ENCODE measurements at regions not wholly inside any gene's neighbourhood (a gene's known extent, or its start where the extent isn't known, plus 50 kb on each side); places are given as distances from the start of the nearest gene placed in this dataset.

GRCh38 chr15:37223089-37223488 is 122.7 kb upstream of the MEIS2 start:
- H3K36me3 Mint-ChIP-seq (ENCODE audit: low read depth): no peaks in the 10 kb centered on the region
- H3K9me3 Mint-ChIP-seq: no peaks in the 10 kb centered on the region
- no peak for DNase-seq
- no peaks in the 10 kb centered on the region for H3K27me3 Mint-ChIP-seq
- H3K27ac Mint-ChIP-seq: no peak overlapping the region
- H3K4me3 Mint-ChIP-seq: no peak overlapping the region
- intact Hi-C loops (cut with micrococcal nuclease): no loop called here
- no peaks in the 10 kb centered on the region for H3K4me1 Mint-ChIP-seq

GRCh38 chr15:37229855-37230619 is 129.7 kb upstream of the MEIS2 start:
- Mint-ChIP-seq H3K27ac (no peak overlapping the region), H3K36me3 (ENCODE audit: low read depth) (no peaks in the 10 kb centered on the region), H3K9me3 (peaks cover 4% of the 10 kb centered on the region), H3K4me1 (no peaks in the 10 kb centered on the region), H3K4me3 (no peak overlapping the region), H3K27me3 (no peaks in the 10 kb centered on the region)
- no peak for DNase-seq
- intact Hi-C loops (cut with micrococcal nuclease): no loop called here

- Mint-ChIP-seq H3K9me3 (no peaks in the 10 kb centered on the region), H3K4me3 (no peak overlapping the region)
- intact Hi-C loops (cut with micrococcal nuclease): no loop called here
These were observed 145.0 kb upstream of the MEIS2 start for GRCh38 chr15:37245358-37245757.

GRCh38 chr15:37246065-37246464 is 145.7 kb upstream of the MEIS2 start:
- Mint-ChIP-seq H3K27me3 (no peaks in the 10 kb centered on the region), H3K36me3 (ENCODE audit: low read depth) (no peaks in the 10 kb centered on the region), H3K4me3 (no peak overlapping the region), H3K9me3 (no peaks in the 10 kb centered on the region), H3K27ac (no peak overlapping the region), H3K4me1 (no peaks in the 10 kb centered on the region)
- intact Hi-C loops (cut with micrococcal nuclease): no loop called here
- no peak for DNase-seq

More at GRCh38 chr15:37245358-37245757, 145.0 kb upstream of the MEIS2 start:
- no peak overlapping the region for H3K27ac Mint-ChIP-seq
- no peak for DNase-seq
- no peaks in the 10 kb centered on the region for H3K4me1 Mint-ChIP-seq
- no peaks in the 10 kb centered on the region for H3K27me3 Mint-ChIP-seq
- no peaks in the 10 kb centered on the region for H3K36me3 Mint-ChIP-seq (ENCODE audit: low read depth)

DNA sequence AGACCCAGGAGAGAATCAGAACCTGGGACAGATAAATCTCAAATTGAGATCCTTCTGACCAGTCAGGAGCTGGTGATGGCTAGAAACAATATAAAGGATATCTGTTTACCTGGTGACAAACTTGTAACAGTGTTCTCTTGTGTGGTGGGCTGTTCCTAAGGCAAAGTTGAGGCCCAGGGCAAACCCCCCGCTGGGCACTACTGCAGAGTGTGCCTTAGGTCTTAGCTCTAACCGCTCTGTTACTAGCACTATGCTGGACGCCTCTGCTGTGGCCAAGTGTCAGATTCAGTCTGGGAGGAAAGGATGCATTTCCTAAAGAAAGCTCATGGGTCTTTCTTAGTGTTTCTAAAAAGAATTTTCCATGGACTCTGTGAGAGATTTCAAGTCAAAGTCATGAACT is 146.5 kb upstream of the MEIS2 start:
- Mint-ChIP-seq H3K9me3 (no peaks in the 10 kb centered on the region), H3K4me1 (no peaks in the 10 kb centered on the region), H3K4me3 (no peak overlapping the region), H3K27me3 (no peaks in the 10 kb centered on the region), H3K36me3 (ENCODE audit: low read depth) (no peaks in the 10 kb centered on the region), H3K27ac (no peak overlapping the region)
- intact Hi-C loops (cut with micrococcal nuclease): no loop called here
- no peak for DNase-seq

DNA sequence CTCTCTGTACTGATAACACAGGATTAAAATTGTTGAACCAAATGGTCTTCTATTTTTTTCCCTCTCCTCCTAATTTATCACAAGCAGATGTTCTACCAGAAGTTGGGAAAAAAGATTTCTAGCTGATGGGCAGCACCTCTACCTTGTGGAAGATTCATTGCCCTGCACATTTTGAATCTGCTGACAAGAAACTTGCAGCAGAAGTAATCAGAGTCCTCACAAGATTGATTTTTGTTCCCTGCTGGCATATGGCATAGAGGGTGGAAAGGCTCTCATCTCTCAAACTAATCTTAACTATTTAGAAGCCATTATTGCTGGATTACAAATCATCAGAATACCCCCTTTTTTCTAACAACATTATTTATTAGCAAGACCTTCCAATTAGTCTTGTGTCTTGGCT is 148.9 kb upstream of the MEIS2 start:
- H3K4me3 Mint-ChIP-seq: no peak overlapping the region
- no peaks in the 10 kb centered on the region for H3K36me3 Mint-ChIP-seq (ENCODE audit: low read depth)
- H3K27me3 Mint-ChIP-seq: no peaks in the 10 kb centered on the region
- intact Hi-C loops (cut with micrococcal nuclease): no loop called here
- no peaks in the 10 kb centered on the region for H3K4me1 Mint-ChIP-seq
- no peak overlapping the region for H3K27ac Mint-ChIP-seq
- DNase-seq: no peak
- H3K9me3 Mint-ChIP-seq: no peaks in the 10 kb centered on the region

DNA sequence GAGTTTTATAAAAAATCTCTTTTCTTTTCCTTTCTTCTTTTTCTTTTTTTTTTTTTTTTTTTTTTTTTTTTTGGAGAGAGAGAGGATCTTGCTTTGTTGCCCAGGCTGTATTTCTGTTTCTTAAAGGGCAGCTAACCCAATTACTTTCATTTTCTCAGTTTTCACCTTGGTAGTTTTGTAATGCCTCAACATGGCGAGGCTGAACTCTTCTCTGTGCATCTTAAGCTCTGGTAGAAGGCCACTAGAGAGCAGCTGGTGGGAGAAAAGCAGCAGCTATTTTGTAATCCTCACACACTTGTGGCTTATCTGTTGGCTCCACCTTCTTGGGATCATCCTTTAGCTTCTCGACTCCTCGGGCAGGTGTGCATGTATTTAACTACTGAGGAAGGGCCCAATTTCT is 152.2 kb upstream of the MEIS2 start:
- DNase-seq: no peak
- intact Hi-C loops (cut with micrococcal nuclease): no loop called here
- no peaks in the 10 kb centered on the region for H3K9me3 Mint-ChIP-seq

GRCh38 chr15:37253877-37254276 is 153.5 kb upstream of the MEIS2 start:
- intact Hi-C loops (cut with micrococcal nuclease): no loop called here
- no peak overlapping the region for H3K27ac Mint-ChIP-seq
- H3K36me3 Mint-ChIP-seq (ENCODE audit: low read depth): no peaks in the 10 kb centered on the region
- no peaks in the 10 kb centered on the region for H3K4me1 Mint-ChIP-seq
- H3K9me3 Mint-ChIP-seq: no peaks in the 10 kb centered on the region
- H3K4me3 Mint-ChIP-seq: no peak overlapping the region
- H3K27me3 Mint-ChIP-seq: no peaks in the 10 kb centered on the region
- DNase-seq: no peak

More for the DNA sequence above, 152.2 kb upstream of the MEIS2 start:
- no peaks in the 10 kb centered on the region for H3K4me1 Mint-ChIP-seq
- H3K27ac Mint-ChIP-seq: no peak overlapping the region
- H3K36me3 Mint-ChIP-seq (ENCODE audit: low read depth): no peaks in the 10 kb centered on the region
- no peaks in the 10 kb centered on the region for H3K27me3 Mint-ChIP-seq
- H3K4me3 Mint-ChIP-seq: no peak overlapping the region

GRCh38 chr15:37260255-37260654 is 159.9 kb upstream of the MEIS2 start:
- H3K27ac Mint-ChIP-seq: no peak overlapping the region
- intact Hi-C loops (cut with micrococcal nuclease): no loop called here
- H3K9me3 Mint-ChIP-seq: no peaks in the 10 kb centered on the region
- H3K36me3 Mint-ChIP-seq (ENCODE audit: low read depth): no peaks in the 10 kb centered on the region
- H3K27me3 Mint-ChIP-seq: no peaks in the 10 kb centered on the region
- H3K4me3 Mint-ChIP-seq: no peak overlapping the region
- no peak for DNase-seq
- no peaks in the 10 kb centered on the region for H3K4me1 Mint-ChIP-seq

- no peaks in the 10 kb centered on the region for H3K4me1 Mint-ChIP-seq
- no peaks in the 10 kb centered on the region for H3K36me3 Mint-ChIP-seq (ENCODE audit: low read depth)
- no peak overlapping the region for H3K4me3 Mint-ChIP-seq
- H3K27me3 Mint-ChIP-seq: no peaks in the 10 kb centered on the region
- DNase-seq: no peak
- H3K9me3 Mint-ChIP-seq: no peaks in the 10 kb centered on the region
- intact Hi-C loops (cut with micrococcal nuclease): no loop called here
- H3K27ac Mint-ChIP-seq: no peak overlapping the region
These were observed 161.3 kb upstream of the MEIS2 start for GRCh38 chr15:37261685-37262084.

DNA sequence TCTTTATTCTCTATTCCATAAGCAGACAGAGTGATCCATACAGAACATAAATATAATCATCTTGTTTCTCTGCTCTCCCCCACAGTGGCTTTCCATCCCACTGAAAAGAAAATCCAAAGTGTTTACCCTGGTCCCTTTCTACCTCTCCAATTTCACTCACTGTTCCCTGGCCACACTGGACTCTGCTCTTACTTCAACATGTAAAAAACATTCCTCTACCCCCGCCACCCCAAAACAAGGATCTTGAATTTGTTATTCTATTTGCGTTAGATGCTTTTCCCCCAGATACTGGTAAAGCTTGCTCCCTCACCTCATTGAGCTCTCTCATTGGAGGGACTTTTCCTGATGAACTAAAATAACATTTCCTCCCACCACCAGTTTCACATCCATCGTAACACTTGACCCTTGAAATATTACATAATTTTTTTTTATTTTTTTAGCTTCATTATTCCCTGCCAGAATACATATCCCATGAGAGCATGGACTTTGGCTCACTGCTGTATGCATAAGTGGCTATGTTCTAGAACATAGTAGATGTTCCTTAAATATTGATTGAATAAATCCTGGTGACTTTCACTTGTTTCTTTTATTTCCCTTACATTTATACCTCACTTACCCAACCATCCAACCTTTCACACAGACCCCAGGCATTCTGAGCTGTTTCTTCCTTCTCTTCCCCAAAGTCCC is 162.7 kb upstream of the MEIS2 start:
- intact Hi-C loops (cut with micrococcal nuclease): no loop called here
- Mint-ChIP-seq H3K9me3 (no peaks in the 10 kb centered on the region), H3K27ac (no peak overlapping the region), H3K27me3 (no peaks in the 10 kb centered on the region), H3K4me1 (no peaks in the 10 kb centered on the region), H3K4me3 (no peak overlapping the region), H3K36me3 (ENCODE audit: low read depth) (no peaks in the 10 kb centered on the region)
- DNase-seq: no peak

GRCh38 chr15:37289109-37289765 is 188.9 kb upstream of the MEIS2 start:
- no peak for DNase-seq
- peaks cover 5% of the 10 kb centered on the region for H3K9me3 Mint-ChIP-seq
- no peaks in the 10 kb centered on the region for H3K4me1 Mint-ChIP-seq
- H3K27me3 Mint-ChIP-seq: no peaks in the 10 kb centered on the region
- intact Hi-C loops (cut with micrococcal nuclease): no loop called here
- no peaks in the 10 kb centered on the region for H3K36me3 Mint-ChIP-seq (ENCODE audit: low read depth)
- H3K27ac Mint-ChIP-seq: no peak overlapping the region
- H3K4me3 Mint-ChIP-seq: no peak overlapping the region

DNA sequence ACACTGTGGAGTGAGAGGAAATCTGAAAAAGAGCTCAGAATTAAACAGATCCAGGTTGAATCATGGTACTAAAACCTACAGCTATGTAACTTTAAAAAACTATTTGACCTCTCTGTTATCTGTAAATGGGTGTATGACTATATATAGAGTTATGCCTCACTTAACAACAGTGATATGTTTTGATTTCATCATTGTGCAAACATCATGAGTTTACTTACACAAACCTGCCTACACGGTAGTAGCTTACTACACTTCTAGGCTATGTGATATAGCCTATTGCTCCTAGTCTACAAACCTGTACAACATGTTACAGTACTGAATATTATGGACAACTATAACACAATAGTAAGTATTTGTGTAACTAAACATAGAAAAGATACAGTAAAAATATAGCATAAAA is 191.6 kb upstream of the MEIS2 start:
- no peaks in the 10 kb centered on the region for H3K27me3 Mint-ChIP-seq
- H3K4me1 Mint-ChIP-seq: no peaks in the 10 kb centered on the region
- H3K4me3 Mint-ChIP-seq: no peak overlapping the region
- H3K27ac Mint-ChIP-seq: no peak overlapping the region
- no peaks in the 10 kb centered on the region for H3K9me3 Mint-ChIP-seq
- DNase-seq: no peak
- H3K36me3 Mint-ChIP-seq (ENCODE audit: low read depth): no peaks in the 10 kb centered on the region
- intact Hi-C loops (cut with micrococcal nuclease): no loop called here

DNA sequence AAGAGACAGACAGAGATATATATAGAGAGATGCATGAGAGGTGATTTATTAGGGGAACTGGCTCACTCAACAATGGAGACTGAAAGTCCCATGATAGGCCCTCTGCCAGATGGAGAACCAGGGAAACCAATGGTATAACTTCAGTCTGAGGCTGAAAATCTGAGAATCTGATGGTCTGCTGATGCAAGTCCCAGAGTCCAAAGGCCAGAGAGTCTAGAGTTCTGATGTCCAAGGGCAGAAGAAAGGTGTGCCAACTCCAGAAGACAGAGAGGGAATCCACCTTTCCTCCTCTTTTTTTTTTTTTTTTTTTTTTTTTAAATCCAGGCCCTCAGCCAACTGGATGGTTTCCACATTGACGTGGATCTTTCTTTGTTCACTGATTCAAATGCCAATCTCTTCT is 197.9 kb upstream of the MEIS2 start:
- no peak for DNase-seq
- Mint-ChIP-seq H3K4me3 (no peak overlapping the region), H3K36me3 (ENCODE audit: low read depth) (no peaks in the 10 kb centered on the region), H3K27ac (no peak overlapping the region), H3K9me3 (no peaks in the 10 kb centered on the region), H3K4me1 (no peaks in the 10 kb centered on the region), H3K27me3 (no peaks in the 10 kb centered on the region)
- intact Hi-C loops (cut with micrococcal nuclease): no loop called here

All from activated CD4-positive, alpha-beta T cell treated with anti-CD3 and anti-CD28 coated beads, Interleukin-2, amount 10 ng/mL, durations not matched to agents 24 days and 14 days (primary cell).